MCF 10A (cell line): ENCODE measurements at regions not wholly inside any gene's neighbourhood (a gene's known extent, or its start where the extent isn't known, plus 50 kb on each side); places are given as distances from the start of the nearest gene placed in this dataset.
"Not testable (repeated sequence)": the region's sequence is repeated elsewhere in the genome, so short reads cannot be mapped to it uniquely, and the experiment has no call there.

Source experiments
- BruUV-seq: library from RNA; stranded (reverse); fragments of 400-500 nt; replicated peaks from 2 replicates; lab custom pipeline; 2021; lab: Mats Ljungman, UMichigan
- CTCF ChIA-PET: fragments of 300-600 bp; sonication (Branson Sonifier 250); formaldehyde crosslinking; extraction: SDS; loops from one replicate; lab custom pipeline; 2021; ENCODE audit warnings: antibody characterized with exemption, inconsistent platforms; lab: Yijun Ruan, JAX
- POLR2A ChIA-PET: fragments of 300-600, 350-650 bp; sonication (Branson Sonifier 250); formaldehyde crosslinking; extraction: SDS; loops from one replicate; lab custom pipeline; 2020; ENCODE audit warnings: antibody characterized with exemption, inconsistent platforms; lab: Yijun Ruan, JAX
- DNase-seq: peaks from one replicate; pipeline ENCODE4 v3.0.0-alpha.2; 2018; ENCODE audit not compliant: unreplicated experiment
- H3K27ac Mint-ChIP-seq: one replicate; pipeline ENCODE4 v1.8.0; 2022; ENCODE audit warnings: mild to moderate bottlenecking, low read depth, mixed read lengths; ENCODE audit not compliant: unreplicated experiment
- H3K27me3 Mint-ChIP-seq: one replicate; pipeline ENCODE4 v1.8.0; 2022; ENCODE audit warnings: mixed read lengths; ENCODE audit not compliant: insufficient read depth, unreplicated experiment
- H3K36me3 Mint-ChIP-seq: one replicate; pipeline ENCODE4 v1.8.0; 2022; ENCODE audit warnings: mild to moderate bottlenecking, moderate library complexity, mixed read lengths; ENCODE audit not compliant: insufficient read depth, unreplicated experiment
- H3K4me1 Mint-ChIP-seq: one replicate; pipeline ENCODE4 v1.8.0; 2022; ENCODE audit warnings: mixed read lengths; ENCODE audit not compliant: insufficient read depth, unreplicated experiment
- H3K4me3 Mint-ChIP-seq: one replicate; pipeline ENCODE4 v1.8.0; 2022; ENCODE audit warnings: mild to moderate bottlenecking, moderate library complexity, mixed read lengths; ENCODE audit not compliant: unreplicated experiment
- H3K9me3 Mint-ChIP-seq: one replicate; pipeline ENCODE4 v1.8.0; 2022; ENCODE audit warnings: mixed read lengths; ENCODE audit not compliant: unreplicated experiment
- CTCF ChIP-seq: fragments of 200-600 bp; IDR thresholded peaks from one replicate; pipeline ENCODE4 v1.8.0; 2022; ENCODE audit warnings: antibody characterized with exemption, mild to moderate bottlenecking; ENCODE audit not compliant: unreplicated experiment
- intact Hi-C: fragments of 100-400 bp; cut with micrococcal nuclease; formaldehyde crosslinking; loops from 2 replicates; pipeline ENCODE4 v1.14.1; 2022

- ChIA-PET CTCF (interaction anchor here (0.7 kb wide), 1 partner anchor 20 kb away, joined by 3 read pairs; no protein-coding TSS in a partner anchor), POLR2A (no interaction called here)
- no peaks in the 10 kb centered on the region for H3K36me3 Mint-ChIP-seq
- peaks cover 5% of the 10 kb centered on the region for H3K4me1 Mint-ChIP-seq
- no peak overlapping the region for H3K27ac Mint-ChIP-seq
- intact Hi-C loops = no loop called here
- peaks cover 37% of the 10 kb centered on the region for H3K27me3 Mint-ChIP-seq
- H3K4me3 Mint-ChIP-seq = no peak overlapping the region
- TF ChIP-seq CTCF = no peak
- no peak for DNase-seq
- no TSS peak for BruUV-seq
- no peaks in the 10 kb centered on the region for H3K9me3 Mint-ChIP-seq
These were observed 103.5 kb upstream of the CADM1 start for GRCh38 chr11:115607621-115608221.

- ChIA-PET POLR2A (interaction anchor here (0.6 to 0.7 kb wide), 3 partner anchors 11 to 1845 kb away, joined by 3 read pairs; no protein-coding TSS in a partner anchor), CTCF (interaction anchor here (0.6 kb wide), 1 partner anchor 280 kb away, joined by 3 read pairs; no protein-coding TSS in a partner anchor)
- TF ChIP-seq CTCF = no peak
- Mint-ChIP-seq H3K36me3 (no peaks in the 10 kb centered on the region), H3K4me3 (no peak overlapping the region), H3K27me3 (peaks cover 31% of the 10 kb centered on the region), H3K27ac (no peak overlapping the region), H3K9me3 (no peaks in the 10 kb centered on the region), H3K4me1 (no peaks in the 10 kb centered on the region)
- intact Hi-C loops = no loop called here
- no peak for DNase-seq
- BruUV-seq = no TSS peak
These were observed 102.4 kb upstream of the CADM1 start for GRCh38 chr11:115606498-115607220.

- no peak overlapping the region for H3K27ac Mint-ChIP-seq
- intact Hi-C loops = no loop called here
- H3K27me3 Mint-ChIP-seq = peaks cover 27% of the 10 kb centered on the region
- H3K4me1 Mint-ChIP-seq = no peaks in the 10 kb centered on the region
- H3K36me3 Mint-ChIP-seq = no peaks in the 10 kb centered on the region
- ChIA-PET CTCF (interaction anchor here (0.6 kb wide), 1 partner anchor 34 kb away, joined by 3 read pairs; no protein-coding TSS in a partner anchor), POLR2A (interaction anchor here (0.6 to 0.7 kb wide), 3 partner anchors 12 to 1844 kb away, joined by 3 read pairs; no protein-coding TSS in a partner anchor)
- no peak for TF ChIP-seq CTCF
- DNase-seq = no peak
- BruUV-seq = no TSS peak
- H3K4me3 Mint-ChIP-seq = no peak overlapping the region
- no peaks in the 10 kb centered on the region for H3K9me3 Mint-ChIP-seq
These were observed 101.8 kb upstream of the CADM1 start for GRCh38 chr11:115605871-115606497.

GRCh38 chr11:115605397-115605796 lies 101.2 kb upstream of the CADM1 start:
- peaks cover 27% of the 10 kb centered on the region for H3K27me3 Mint-ChIP-seq
- CTCF ChIA-PET = interaction anchor here (0.6 to 0.7 kb wide), 3 partner anchors 19 to 34 kb away, joined by 3 read pairs; no protein-coding TSS in a partner anchor
- H3K4me3 Mint-ChIP-seq, BruUV-seq, H3K9me3 Mint-ChIP-seq, H3K27ac Mint-ChIP-seq, POLR2A ChIA-PET, DNase-seq, H3K4me1 Mint-ChIP-seq, H3K36me3 Mint-ChIP-seq, intact Hi-C loops: not testable (repeated sequence)
